DMS53 treated with DMSO at 0.1 percent for 48 hours (cell line): ENCODE measurements at regions not wholly inside any gene's neighbourhood (a gene's known extent, or its start where the extent isn't known, plus 50 kb on each side); places are given as distances from the start of the nearest gene placed in this dataset.

Source experiments
- DNase-seq: peaks from one replicate; lab custom pipeline; 2025; ENCODE audit not compliant: unreplicated experiment; lab: John Stamatoyannopoulos, UW

DNA sequence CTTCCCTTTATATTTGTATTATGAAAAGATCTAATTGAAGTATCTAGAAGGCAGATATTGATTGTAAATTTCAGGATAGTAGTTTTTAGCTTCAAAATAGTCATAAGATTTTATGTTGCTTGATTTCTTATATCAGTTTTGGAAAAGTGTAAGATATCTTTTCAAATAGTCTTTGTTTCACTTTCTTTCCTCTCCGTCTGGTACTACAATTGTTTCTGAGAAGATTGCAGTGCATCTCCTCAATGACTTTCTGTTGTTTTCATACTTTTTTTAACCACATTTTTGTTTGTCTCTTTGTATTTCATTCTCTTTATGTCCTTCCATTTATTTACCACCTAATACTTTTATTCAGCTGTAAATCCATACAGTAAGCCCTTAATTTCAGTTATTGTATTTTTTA is 964.6 kb upstream of the B3GALT2 start:
- DNase-seq, result no peak

DNA sequence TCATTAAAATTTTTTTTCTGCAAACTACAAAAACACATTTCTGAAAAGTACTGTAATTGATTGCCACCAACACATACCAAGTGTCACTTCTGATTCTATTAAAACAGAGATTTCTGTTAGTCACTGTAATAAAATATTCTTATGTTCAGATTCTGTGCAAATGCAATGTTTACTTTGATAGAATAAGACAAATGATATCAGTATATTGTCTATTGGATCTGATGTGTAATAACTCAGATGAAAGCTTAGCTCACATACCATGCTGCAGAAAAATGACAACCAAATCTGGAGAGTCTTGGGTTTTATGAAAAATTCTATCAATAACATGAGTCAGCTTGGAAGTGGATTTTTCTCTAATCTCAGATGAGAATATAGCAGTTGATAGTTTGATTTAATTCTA is 963.8 kb upstream of the B3GALT2 start:
- DNase-seq, result no peak

DNA sequence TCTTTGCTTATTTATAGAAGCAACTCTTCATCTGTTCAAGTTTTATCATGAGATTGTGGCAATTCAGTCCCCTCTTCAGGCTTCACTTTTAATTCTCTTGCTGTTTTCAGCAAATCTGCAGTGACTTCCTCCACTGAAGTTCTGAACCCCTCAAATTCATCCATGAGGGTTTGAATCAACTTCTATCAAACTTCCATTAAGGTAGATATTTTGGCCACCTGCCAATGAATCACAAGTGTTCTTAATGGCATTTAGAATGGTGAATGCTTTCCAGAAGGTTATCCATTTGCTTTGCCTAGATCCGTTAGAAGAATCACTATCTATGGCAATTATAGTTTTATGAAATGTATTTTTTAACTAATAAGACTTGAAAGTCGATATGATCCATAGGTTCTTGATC is 946.7 kb upstream of the B3GALT2 start:
- DNase-seq, result no peak

DNA sequence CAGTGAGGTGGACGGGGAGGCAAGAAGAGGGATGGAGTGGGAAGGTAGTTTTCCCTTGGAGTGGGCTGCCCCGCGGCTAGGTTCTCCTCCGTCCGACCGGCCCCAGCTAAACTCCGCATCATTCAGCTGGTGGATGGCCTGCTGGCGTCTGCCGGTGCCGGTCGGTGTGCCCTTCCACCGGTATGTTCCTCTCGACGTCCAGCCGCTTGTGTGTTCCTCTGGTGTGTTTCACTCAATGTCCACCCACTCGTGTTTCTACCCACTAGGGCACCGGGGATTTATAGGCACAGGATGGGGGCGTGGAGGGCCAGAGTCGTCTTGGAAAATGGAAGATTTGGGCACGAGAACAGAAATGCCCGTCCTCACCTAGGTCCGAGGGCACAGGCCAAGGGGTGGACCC is 931.7 kb upstream of the B3GALT2 start:
- DNase-seq, result no peak

DNA sequence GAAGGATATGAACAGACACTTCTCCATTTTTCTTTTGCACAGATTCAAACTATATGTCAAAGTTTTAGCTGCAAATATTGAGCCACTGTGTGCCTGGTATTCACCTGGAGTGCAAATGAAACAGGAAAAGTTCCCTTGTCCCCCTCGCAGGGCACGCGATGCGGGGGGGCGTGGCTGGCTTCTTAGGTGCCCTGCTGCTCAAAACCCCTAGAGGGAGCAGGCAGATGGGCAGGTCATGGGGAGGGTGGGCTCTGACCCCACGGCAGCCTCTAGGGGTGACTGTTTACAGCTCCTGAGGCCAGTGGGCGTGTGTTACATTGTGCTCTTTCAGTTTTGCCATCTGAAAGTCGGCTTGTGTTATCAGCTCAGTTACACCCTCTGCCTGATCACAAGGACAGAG is 931.2 kb upstream of the B3GALT2 start:
- no peak for DNase-seq

DNA sequence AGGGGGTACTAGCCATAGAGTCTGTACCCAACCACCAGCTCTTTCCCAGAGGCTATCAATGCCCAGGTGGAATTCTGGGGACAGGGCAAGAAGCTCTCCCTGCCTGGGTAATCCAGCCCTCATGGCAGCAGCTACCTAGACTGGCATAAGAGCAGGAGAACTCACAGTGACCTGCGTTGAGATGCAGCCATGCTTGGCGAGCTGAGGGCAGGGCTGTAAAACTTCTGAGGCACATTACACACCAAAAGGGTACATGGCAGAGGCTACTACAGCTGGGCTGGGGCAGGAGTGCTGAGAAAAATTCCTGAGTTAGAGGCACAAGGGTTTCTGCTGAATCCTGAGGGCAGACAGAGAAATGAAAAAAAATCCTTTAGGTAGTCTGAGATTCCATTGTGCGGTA is 927.9 kb upstream of the B3GALT2 start:
- no peak for DNase-seq

DNA sequence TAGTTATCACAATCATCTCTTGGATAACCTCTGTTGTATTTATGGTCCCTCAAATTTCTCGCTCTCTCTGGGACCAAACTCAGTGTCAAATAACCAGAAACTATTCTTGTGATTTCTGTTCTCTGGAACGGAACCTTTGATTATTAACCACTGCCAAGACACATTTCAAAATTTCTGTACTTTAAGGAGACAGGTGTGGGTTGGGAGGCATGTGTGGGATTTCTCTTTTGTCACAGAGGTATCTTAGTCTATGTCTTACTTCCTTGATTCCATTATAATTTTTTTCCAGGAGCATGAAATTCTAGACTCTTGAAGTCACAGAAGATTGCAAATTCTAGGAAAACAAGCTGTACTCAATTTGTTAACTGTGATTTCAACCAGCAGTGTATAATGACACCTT is 919.0 kb upstream of the B3GALT2 start:
- DNase-seq, result no peak

DNA sequence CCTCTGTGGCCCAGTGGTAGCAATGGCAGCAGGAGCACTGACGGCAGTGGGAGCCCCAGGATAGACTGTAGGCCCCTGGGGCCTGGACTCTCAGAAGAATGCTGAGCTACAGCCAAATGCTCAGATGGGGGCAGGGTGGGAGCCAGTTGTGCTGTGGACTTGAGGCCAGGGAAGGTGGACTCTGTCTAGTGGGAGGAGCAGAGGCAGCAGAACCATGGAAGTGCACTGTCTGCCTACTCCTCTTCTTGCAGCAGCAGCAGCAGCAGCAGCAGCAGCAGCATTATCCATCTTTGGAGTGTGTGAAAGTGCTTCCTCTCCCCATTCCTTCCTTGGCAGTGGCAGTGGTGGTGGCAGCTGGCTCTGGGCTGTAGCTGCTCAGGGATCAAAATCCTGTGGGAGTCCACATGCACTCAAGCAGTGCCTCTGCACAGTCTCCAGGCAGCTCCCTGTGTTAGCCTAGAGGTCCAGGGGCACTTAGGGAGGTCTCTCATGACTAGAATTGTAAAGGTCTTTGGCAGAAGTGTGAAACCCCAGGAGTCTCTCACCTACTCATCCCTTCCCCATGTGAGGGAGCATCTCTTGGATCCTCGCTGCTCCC is 917.9 kb upstream of the B3GALT2 start:
- no peak for DNase-seq

DNA sequence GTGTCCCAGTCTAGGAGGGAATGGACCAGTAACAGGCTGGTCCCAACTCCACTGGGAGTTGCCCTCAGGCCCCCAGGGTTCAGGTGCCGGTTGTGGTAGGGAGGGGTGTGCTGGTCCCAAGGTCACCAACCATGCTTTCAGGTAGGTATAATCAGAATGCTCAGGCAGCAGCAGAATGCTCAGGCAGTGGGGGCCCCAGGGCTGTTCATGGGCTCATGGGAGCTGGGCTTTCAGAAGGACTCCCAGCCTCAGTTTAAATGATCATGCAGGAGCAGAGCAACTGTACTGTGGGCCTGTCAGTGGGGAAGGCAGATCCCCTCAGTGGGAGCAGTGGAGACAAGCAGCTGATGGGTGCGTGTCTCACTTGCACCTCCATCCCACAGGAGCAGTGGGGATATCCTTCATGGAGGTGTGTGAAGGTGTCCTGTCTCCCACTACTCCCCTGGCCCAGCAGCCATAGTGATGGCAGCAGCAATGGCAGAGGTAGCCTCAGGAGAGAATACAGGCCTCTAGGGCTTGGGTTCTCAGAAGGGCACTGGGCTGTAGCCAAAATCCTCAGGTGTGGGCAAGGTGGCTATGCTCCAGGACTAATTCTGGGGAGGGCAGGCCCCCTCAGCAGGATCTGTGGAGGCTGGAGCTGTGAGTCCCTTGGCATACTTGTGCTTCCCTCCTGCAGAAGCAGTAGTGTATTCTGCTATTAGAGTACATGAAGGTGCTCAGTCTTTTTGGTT is 917.3 kb upstream of the B3GALT2 start:
- no peak for DNase-seq

DNA sequence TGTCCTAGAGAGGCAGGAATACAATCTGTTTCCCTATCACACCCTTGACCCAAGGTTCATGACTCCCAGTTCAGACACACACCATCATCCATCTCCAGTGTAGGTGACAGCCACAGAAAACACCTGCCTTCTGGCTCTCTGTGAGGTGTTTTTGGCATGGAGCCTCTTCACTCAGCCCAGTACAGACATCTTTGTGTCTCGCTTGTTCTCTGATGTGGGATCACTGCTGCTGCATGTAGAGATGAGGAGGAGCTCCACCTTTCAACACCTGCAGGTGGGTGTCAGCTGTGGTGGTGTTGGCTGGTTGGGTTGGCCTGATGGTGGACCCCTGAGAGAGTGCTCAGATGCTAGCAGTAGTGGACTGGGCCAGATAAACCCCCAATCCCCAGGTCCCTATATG is 916.7 kb upstream of the B3GALT2 start:
- no peak for DNase-seq

DNA sequence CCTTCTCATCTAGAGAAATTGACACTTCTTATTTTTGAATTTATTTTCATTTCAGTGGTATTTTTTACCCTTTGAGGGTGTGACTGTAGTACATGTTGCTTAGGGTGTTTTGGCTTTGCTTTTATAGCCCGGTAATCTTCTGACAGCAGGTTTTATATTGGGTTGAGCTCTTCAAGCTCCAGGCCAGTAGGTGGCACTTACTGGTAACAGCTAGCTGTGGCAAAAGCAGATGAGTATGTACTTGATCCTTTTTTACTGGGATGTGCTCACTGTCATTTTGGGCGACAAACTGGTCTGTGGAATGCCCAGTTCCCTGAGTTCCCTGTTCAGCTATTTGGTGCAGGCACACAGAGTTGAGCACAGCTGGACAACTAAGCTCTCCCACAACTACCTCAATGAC is 916.2 kb upstream of the B3GALT2 start:
- DNase-seq, result peak; percentile 24

DNA sequence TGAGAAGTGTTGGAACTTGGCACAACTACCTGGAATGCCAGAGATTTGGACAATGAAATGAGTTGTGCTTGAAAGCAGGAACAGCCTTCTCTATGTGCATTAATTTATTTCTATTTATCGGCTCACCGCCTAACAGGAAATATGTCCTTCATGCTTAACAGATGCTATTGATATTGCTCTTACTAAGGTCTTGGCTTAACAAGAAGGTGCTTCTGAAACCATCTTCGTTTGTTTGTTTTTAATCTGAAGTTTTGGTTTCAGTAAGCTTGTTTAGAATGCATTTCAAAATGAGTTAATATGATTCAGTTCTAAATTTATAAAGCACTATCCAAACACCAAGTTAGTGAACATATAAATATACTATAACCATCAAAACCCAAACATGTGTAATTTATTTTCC is 898.3 kb upstream of the B3GALT2 start:
- no peak for DNase-seq

DNA sequence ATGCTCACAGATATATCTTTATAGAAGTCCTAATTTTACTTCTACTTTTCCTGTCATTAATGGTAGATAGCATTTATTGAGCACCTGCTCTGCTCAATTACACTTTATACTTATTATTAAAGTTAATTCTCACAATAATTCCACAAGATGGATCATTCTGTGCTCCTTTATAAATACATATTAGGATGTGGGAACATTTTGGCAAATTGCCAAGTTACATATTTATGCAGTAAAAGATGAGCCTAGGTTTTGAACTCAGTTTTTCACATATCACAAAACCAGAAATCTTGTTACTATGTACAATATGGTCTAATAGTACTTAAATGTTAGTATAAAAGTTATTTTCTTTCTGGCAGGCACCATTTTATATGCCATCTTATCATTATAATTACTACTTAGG is 895.0 kb upstream of the B3GALT2 start:
- DNase-seq, result no peak

DNA sequence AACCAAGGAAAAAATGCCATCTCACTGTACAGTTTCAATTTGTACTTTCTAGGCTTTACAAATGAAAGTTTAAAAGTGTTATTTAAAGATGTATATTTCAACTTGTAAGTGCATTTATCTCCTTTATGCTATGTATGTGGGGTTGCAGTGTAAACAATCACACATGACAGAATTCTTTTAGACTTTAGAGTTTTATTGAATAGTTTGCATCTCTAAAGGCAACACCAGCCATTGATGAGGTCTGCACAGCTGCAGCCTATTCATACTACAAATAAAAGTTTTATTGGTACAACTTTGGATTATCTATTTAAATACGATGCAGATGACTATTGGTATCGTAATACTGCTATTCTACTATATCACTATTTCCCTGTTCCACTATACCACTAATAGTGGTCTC is 894.4 kb upstream of the B3GALT2 start:
- DNase-seq, result no peak

DNA sequence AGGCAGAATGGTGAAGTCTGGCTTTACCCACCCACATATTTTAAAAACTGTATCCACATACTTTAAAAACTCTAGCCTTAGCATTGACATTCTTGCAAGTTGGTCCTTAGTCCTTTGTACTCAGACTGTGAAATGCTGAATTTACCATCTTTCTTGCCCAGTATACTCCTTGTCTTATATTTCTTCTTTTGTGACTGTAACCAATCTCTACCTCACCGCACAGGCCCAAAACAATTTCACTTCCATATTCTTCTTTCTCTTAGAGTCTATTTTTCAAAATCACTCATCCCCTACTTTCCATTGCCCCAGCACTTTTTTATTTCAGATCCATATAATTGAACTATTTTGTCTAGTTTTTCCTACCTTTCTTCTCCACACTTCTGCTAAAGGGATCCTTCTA is 892.4 kb upstream of the B3GALT2 start:
- no peak for DNase-seq

DNA sequence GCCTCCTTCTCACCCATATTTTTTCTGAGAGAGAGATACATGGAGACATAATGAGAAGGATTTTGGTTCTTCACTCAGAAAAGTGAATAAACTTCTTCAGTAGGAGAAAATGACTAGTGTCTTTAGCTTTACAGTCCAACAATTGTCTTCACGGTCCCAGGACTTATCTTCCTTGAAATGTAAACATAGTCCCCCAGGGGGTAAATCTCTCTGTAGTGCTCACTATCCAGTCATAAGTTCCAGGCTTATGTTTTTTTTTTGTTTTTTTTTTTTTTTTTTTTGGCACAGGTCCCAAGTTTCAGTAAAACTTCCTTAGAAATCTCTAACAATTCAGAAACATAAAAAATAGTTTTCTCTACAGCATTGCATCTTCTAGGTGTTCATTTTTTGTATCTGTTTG is 890.2 kb upstream of the B3GALT2 start:
- DNase-seq, result no peak

DNA sequence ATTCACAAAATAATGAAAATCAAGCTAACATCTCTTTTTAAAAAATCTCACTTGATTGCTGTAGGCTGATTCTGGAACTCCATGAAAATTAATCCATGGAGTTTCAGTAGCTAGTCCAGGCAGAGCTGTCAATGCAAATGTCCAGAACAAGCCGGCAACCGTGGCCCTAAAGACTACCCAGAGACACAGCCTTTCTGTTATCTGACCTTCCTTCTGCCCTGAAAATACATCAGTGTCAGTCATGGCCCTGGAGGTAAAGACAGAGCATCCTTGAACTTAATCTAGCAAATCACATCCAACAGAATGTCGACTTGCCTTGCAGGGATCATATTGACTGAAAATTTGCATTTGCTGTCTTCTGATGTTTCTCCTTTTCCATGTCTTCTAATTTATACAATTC is 887.4 kb upstream of the B3GALT2 start:
- DNase-seq, result no peak

DNA sequence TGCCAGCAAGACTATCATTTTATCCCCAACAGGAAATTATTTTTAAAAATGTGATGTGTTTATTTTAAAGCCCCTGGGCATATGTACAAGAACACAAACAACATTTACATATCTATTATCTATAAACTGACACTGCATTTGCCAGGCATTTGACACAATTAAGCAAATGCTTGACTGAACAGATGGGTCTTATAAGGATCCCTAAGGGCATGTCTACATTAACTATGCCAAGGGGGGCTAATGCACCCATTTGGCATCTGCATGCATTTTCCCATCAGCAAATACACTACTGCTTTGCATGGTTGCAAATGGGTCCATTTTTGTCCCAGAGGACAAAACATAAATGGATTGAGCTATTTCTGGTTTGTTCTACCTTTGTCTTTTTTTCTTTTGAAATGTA is 884.8 kb upstream of the B3GALT2 start:
- no peak for DNase-seq

DNA sequence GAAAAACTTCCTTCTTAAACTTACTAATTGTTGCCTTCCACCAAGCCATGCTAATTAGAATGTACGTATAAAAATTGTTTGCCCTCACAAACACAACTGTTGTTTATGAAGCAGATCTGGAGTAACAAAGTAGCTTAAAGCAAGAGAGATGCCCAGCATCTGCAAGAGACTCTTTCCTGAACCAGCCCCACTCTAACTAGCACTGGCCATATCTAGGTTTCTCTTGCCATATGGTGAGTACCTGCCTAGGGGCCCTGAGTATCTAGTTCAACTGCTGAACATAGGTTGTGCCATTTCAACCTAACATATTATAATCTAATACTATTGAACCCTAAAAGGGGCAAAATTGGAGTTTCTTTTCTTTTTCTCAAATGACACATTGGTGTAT is 883.4 kb upstream of the B3GALT2 start:
- DNase-seq, result no peak

DNA sequence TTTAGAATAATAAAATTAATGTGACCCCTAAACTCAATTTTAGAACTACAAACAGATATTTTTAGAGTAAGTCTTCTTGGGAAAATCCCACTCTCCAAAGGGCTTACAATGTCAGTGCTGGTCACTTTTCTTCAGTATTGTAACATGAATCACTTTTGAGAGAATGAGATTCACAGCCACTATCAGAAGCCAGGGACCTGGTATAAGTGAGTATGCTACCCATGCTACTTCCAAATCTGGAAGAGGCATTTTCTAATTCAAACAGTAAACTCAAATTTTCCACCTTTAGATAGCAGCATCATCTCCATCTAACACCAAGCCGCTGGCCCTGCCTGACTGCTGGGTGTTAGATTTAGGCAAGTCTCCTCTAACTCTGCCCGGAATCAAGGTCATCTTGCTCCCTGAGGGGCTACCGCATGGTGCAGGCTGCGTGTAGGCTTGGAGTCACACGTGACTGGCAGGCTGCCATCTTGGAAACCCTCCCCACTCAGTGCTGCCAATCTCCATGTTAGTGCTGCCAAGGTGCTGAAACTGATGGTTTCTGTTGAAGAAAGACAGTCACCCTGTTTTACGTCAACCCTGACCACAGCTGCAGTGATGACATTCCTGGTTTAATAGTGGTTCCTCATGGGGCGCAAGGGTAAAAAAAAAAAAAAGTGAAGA is 882.9 kb upstream of the B3GALT2 start:
- no peak for DNase-seq

DNA sequence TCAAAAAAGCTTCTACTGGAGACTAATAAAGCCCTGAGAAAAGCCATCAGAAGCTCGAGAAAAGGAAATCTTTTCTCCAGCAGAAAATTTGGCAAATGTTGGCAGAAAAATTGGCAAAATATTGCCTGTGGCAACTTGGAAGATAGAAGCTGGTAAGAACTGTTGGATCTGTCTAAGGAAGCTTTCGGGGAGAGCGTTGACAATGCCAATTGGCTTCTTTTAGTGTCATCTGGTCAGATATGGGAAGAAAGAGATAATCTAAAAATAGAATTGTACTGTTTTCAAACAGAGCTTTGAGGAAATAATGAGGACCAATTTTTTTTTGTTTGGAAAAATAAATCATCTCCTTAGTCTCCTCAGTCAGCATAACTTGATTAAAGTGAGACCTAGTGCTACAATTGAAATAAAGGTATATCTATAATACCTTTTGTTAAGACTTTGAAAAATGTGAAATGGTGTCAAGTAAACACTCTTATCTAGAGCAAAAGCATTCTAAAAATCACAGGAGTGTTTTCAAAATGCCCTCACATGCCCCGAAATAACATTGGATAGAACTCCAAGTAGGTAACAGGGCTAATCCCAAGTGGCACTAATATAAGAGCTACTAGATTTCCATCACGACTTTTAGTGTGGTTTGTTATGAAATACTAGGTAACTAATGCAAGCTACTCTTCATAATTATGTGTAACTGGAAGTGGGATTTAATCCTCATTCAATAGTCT is 882.2 kb upstream of the B3GALT2 start:
- DNase-seq, result no peak

DNA sequence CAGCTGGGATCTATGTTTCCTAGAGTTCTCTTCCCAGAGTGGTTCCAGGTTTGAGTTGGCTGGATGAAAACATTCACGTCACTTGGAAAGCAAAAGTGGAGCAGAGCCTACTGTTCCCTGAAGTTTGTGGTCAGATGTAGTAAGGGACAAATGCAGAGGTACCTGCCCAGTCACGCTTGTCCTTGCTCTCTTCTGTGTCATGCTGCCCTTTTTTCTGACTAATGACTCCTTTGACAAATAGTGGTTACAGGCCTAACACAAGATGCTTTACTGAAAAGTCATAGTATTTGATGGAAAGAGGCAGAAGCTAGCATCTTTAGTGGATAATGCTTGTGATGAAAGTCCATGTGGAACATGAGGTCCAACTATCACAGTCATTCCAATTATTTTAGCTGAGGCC is 881.4 kb upstream of the B3GALT2 start:
- DNase-seq, result no peak
